ENCODE measurements at regions not wholly inside any gene's neighbourhood (a gene's known extent, or its start where the extent isn't known, plus 50 kb on each side); places are given as distances from the start of the nearest gene placed in this dataset.
"Not testable (repeated sequence)": the region's sequence is repeated elsewhere in the genome, so short reads cannot be mapped to it uniquely, and the experiment has no call there.

DNA sequence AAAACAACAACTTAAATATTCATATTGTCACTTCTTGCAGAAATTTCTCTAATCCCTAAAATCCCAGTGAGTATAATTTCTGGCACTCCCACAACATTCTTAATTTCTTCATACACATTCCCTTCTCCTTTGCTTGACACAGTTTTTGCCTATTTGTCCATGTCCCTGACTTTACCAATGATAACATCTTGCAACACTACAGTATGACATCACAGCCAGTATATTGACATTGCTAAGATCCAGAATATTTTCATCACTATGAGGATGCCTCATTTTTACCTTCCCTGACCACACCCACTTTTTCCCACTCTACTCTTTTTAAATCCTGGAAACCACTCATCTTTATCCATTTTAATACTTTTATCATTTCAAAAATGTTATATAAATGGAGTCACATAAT lies 292.3 kb upstream of the GK2 start:
- TF ChIP-seq JUN (IDR thresholded peaks at IDR 0.05; ENCODE audit: borderline replicate concordance, insufficient read depth, insufficient read length, low read depth) (no peak), MYC (IDR thresholded peaks at IDR 0.05; ENCODE audit: low read depth, low read length) (no peak), POLR2A (IDR thresholded peaks at IDR 0.05; ENCODE audit: low read depth, low read length) (no peak)
- H3K79me2 ChIP-seq (ENCODE audit: control insufficient read depth, insufficient read depth, low read length), result no peaks in the 10 kb centered on the region
- no peak overlapping the region for H2AFZ ChIP-seq (ENCODE audit: low read depth, low read length)
- H3K4me3 ChIP-seq (replicated peaks in 1 of 3; ENCODE audit: insufficient read depth in 1 of 3, low read depth in 1 of 3, low read length in 3 of 3), result no peak overlapping the region
- intact Hi-C loops (cut with micrococcal nuclease), result no loop called here
- H3K4me2 ChIP-seq (ENCODE audit: insufficient read depth, low read length), result no peak overlapping the region
- CTCF ChIA-PET, result no interaction called here
- dilution Hi-C loops (cut with MboI; ENCODE audit: extremely low pct_ligation_motif_present, low sequenced_read_pairs), result no loop called here
- H3K4me1 ChIP-seq (ENCODE audit: control insufficient read depth, extremely low read depth, insufficient read depth, low read length), result no peaks in the 10 kb centered on the region
- no peak overlapping the region for H3K27ac ChIP-seq (ENCODE audit: insufficient read depth, low read depth, low read length)
- H4K20me1 ChIP-seq (replicated peaks; ENCODE audit: control insufficient read depth, extremely low read depth, insufficient read depth, low read length), result no peaks in the 10 kb centered on the region
- no peaks in the 10 kb centered on the region for H3K9me3 ChIP-seq (replicated peaks; ENCODE audit: control insufficient read depth, insufficient read depth, low read length)
- FAIRE-seq (no peak), DNase-seq (ENCODE audit: low read depth, low spot score) (no peak)
- BruUV-seq (replicated peaks), result no TSS peak
- H3K9ac ChIP-seq (replicated peaks; ENCODE audit: extremely low read depth, insufficient read depth, low read length), result no peak overlapping the region
- no peaks in the 10 kb centered on the region for H3K36me3 ChIP-seq (ENCODE audit: control insufficient read depth in 2 of 2, extremely low read depth in 1 of 2, insufficient read depth in 2 of 2, low read length in 2 of 2)
- POLR2A ChIA-PET, result no interaction called here
- H3K9me1 ChIP-seq (replicated peaks; ENCODE audit: control insufficient read depth, extremely low read depth, insufficient read depth, low read length), result no peaks in the 10 kb centered on the region
- no peaks in the 10 kb centered on the region for H3K27me3 ChIP-seq (ENCODE audit: control insufficient read depth in 2 of 2, insufficient read depth in 2 of 2, low read length in 2 of 2)

DNA sequence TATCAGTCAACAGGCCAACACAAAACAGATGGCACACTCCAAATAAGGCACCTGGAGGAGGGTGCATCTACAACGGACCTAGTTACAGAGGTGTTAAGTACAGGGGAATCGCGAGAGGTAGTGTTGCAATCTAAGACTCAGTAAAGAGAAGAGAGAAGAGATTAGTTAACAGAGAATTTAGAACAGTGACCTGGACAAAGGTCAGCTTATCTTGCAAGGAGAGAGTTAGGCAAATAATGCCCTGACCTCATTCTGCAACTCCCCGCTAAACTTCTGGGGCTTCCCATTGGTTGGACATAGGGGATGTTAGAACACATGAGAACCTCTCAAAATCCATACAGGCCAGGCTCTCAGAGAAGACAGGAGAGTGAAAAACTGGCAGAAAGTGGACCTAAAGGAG lies 289.4 kb upstream of the GK2 start:
- intact Hi-C loops (cut with micrococcal nuclease), result no loop called here

DNA sequence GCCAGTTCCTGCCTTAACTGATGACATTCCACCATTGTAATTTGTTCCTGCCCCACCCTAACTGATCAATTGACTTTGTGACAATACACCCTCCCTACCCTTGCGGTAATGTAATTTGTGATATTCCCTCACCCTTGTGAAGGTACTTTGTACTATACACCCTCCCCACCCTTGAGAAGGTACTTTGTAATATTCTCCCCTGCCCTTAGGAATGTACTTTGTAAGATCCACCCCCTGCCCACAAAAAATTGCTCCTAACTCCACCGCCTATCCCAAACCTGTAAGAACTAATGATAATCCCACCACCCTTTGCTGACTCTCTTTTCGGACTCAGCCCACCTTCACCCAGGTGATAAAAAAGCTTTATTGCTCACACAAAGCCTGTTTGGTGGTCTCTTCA lies 288.5 kb upstream of the GK2 start:
- H3K9me3 ChIP-seq (replicated peaks; ENCODE audit: control insufficient read depth, insufficient read depth, low read length); H3K4me2 ChIP-seq (ENCODE audit: insufficient read depth, low read length); DNase-seq (ENCODE audit: low read depth, low spot score); H3K36me3 ChIP-seq (ENCODE audit: control insufficient read depth in 2 of 2, extremely low read depth in 1 of 2, insufficient read depth in 2 of 2, low read length in 2 of 2); CTCF ChIA-PET; H3K27me3 ChIP-seq (ENCODE audit: control insufficient read depth in 2 of 2, insufficient read depth in 2 of 2, low read length in 2 of 2); intact Hi-C loops (cut with micrococcal nuclease); H4K20me1 ChIP-seq (replicated peaks; ENCODE audit: control insufficient read depth, extremely low read depth, insufficient read depth, low read length); H3K9me1 ChIP-seq (replicated peaks; ENCODE audit: control insufficient read depth, extremely low read depth, insufficient read depth, low read length); FAIRE-seq; dilution Hi-C loops (cut with MboI; ENCODE audit: extremely low pct_ligation_motif_present, low sequenced_read_pairs); BruUV-seq (replicated peaks); POLR2A ChIA-PET; H3K27ac ChIP-seq (ENCODE audit: insufficient read depth, low read depth, low read length); H2AFZ ChIP-seq (ENCODE audit: low read depth, low read length); H3K4me1 ChIP-seq (ENCODE audit: control insufficient read depth, extremely low read depth, insufficient read depth, low read length); H3K4me3 ChIP-seq (replicated peaks in 1 of 3; ENCODE audit: insufficient read depth in 1 of 3, low read depth in 1 of 3, low read length in 3 of 3); H3K79me2 ChIP-seq (ENCODE audit: control insufficient read depth, insufficient read depth, low read length); H3K9ac ChIP-seq (replicated peaks; ENCODE audit: extremely low read depth, insufficient read depth, low read length): not testable (repeated sequence)

More for the DNA sequence above, 289.4 kb upstream of the GK2 start:
- no peaks in the 10 kb centered on the region for H3K79me2 ChIP-seq (ENCODE audit: control insufficient read depth, insufficient read depth, low read length)
- no peaks in the 10 kb centered on the region for H3K4me1 ChIP-seq (ENCODE audit: control insufficient read depth, extremely low read depth, insufficient read depth, low read length)
- ChIA-PET POLR2A (no interaction called here), CTCF (no interaction called here)
- H3K9ac ChIP-seq (replicated peaks; ENCODE audit: extremely low read depth, insufficient read depth, low read length), result no peak overlapping the region
- no peaks in the 10 kb centered on the region for H3K36me3 ChIP-seq (ENCODE audit: control insufficient read depth in 2 of 2, extremely low read depth in 1 of 2, insufficient read depth in 2 of 2, low read length in 2 of 2)
- H2AFZ ChIP-seq (ENCODE audit: low read depth, low read length), result no peak overlapping the region
- H3K9me3 ChIP-seq (replicated peaks; ENCODE audit: control insufficient read depth, insufficient read depth, low read length), result no peaks in the 10 kb centered on the region
- TF ChIP-seq, protein P1, sequence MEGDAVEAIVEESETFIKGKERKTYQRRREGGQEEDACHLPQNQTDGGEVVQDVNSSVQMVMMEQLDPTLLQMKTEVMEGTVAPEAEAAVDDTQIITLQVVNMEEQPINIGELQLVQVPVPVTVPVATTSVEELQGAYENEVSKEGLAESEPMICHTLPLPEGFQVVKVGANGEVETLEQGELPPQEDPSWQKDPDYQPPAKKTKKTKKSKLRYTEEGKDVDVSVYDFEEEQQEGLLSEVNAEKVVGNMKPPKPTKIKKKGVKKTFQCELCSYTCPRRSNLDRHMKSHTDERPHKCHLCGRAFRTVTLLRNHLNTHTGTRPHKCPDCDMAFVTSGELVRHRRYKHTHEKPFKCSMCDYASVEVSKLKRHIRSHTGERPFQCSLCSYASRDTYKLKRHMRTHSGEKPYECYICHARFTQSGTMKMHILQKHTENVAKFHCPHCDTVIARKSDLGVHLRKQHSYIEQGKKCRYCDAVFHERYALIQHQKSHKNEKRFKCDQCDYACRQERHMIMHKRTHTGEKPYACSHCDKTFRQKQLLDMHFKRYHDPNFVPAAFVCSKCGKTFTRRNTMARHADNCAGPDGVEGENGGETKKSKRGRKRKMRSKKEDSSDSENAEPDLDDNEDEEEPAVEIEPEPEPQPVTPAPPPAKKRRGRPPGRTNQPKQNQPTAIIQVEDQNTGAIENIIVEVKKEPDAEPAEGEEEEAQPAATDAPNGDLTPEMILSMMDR (IDR thresholded peaks at IDR 0.05; ENCODE audit: extremely low read depth in 1 of 2, insufficient read depth in 1 of 2, low read depth in 1 of 2, low read length in 2 of 2), result no peak
- no peak for TF ChIP-seq GATA2 (IDR thresholded peaks at IDR 0.05; ENCODE audit: insufficient read depth, insufficient read length, low read depth, low read length)
- no peak for TF ChIP-seq FOS (IDR thresholded peaks at IDR 0.05; ENCODE audit: borderline replicate concordance, insufficient read depth, low read length)
- no peak for TF ChIP-seq EZH2 (IDR thresholded peaks at IDR 0.05; ENCODE audit: borderline replicate concordance, low read depth, low read length, severe bottlenecking)
- no peak for TF ChIP-seq POLR2AphosphoS5 (IDR thresholded peaks at IDR 0.05; ENCODE audit: insufficient read depth, low read depth, low read length)
- TF ChIP-seq, protein P2, sequence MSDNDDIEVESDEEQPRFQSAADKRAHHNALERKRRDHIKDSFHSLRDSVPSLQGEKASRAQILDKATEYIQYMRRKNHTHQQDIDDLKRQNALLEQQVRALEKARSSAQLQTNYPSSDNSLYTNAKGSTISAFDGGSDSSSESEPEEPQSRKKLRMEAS (IDR thresholded peaks at IDR 0.05; ENCODE audit: insufficient read depth, insufficient read length), result no peak
- dilution Hi-C loops (cut with MboI; ENCODE audit: extremely low pct_ligation_motif_present, low sequenced_read_pairs), result no loop called here
- no TSS peak for BruUV-seq (replicated peaks)
- no peak overlapping the region for H3K27ac ChIP-seq (ENCODE audit: insufficient read depth, low read depth, low read length)
- DNase-seq (ENCODE audit: low read depth, low spot score) (no peak), FAIRE-seq (no peak)
- no peaks in the 10 kb centered on the region for H3K27me3 ChIP-seq (ENCODE audit: control insufficient read depth in 2 of 2, insufficient read depth in 2 of 2, low read length in 2 of 2)
- H4K20me1 ChIP-seq (replicated peaks; ENCODE audit: control insufficient read depth, extremely low read depth, insufficient read depth, low read length), result no peaks in the 10 kb centered on the region
- H3K4me2 ChIP-seq (ENCODE audit: insufficient read depth, low read length), result no peak overlapping the region
- H3K4me3 ChIP-seq (replicated peaks in 1 of 3; ENCODE audit: insufficient read depth in 1 of 3, low read depth in 1 of 3, low read length in 3 of 3), result no peak overlapping the region
- no peaks in the 10 kb centered on the region for H3K9me1 ChIP-seq (replicated peaks; ENCODE audit: control insufficient read depth, extremely low read depth, insufficient read depth, low read length)
